ENCODE measurements at regions not wholly inside any gene's neighbourhood (a gene's known extent, or its start where the extent isn't known, plus 50 kb on each side); places are given as distances from the start of the nearest gene placed in this dataset.

DNA sequence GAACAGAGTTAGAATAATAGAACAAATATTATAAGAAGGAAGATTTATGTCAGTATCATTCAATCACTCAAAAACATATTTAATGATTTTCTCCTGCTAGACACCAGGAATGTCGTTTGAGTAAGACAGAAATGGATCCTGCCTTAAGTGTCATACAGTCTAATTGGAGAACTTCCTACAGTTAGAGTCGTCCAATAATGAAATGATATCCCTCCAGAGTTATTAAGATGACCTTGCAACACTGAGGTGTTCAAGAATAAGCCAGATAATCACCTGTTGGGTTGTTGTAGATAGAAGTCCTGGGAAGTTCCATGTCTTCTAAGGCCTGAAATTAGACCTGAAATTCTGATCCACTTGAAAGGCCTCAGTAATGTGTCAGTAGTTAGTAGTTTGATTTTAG, 132.3 kb downstream of the SLC38A4 start:
- TF ChIP-seq, protein P1, sequence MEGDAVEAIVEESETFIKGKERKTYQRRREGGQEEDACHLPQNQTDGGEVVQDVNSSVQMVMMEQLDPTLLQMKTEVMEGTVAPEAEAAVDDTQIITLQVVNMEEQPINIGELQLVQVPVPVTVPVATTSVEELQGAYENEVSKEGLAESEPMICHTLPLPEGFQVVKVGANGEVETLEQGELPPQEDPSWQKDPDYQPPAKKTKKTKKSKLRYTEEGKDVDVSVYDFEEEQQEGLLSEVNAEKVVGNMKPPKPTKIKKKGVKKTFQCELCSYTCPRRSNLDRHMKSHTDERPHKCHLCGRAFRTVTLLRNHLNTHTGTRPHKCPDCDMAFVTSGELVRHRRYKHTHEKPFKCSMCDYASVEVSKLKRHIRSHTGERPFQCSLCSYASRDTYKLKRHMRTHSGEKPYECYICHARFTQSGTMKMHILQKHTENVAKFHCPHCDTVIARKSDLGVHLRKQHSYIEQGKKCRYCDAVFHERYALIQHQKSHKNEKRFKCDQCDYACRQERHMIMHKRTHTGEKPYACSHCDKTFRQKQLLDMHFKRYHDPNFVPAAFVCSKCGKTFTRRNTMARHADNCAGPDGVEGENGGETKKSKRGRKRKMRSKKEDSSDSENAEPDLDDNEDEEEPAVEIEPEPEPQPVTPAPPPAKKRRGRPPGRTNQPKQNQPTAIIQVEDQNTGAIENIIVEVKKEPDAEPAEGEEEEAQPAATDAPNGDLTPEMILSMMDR (IDR thresholded peaks at IDR 0.05), result no peak
- no peak for TF ChIP-seq ZFX (IDR thresholded peaks at IDR 0.05; ENCODE audit: borderline replicate concordance)
